ENCODE measurements at regions not wholly inside any gene's neighbourhood (a gene's known extent, or its start where the extent isn't known, plus 50 kb on each side); places are given as distances from the start of the nearest gene placed in this dataset.

- TF ChIP-seq, protein P1, sequence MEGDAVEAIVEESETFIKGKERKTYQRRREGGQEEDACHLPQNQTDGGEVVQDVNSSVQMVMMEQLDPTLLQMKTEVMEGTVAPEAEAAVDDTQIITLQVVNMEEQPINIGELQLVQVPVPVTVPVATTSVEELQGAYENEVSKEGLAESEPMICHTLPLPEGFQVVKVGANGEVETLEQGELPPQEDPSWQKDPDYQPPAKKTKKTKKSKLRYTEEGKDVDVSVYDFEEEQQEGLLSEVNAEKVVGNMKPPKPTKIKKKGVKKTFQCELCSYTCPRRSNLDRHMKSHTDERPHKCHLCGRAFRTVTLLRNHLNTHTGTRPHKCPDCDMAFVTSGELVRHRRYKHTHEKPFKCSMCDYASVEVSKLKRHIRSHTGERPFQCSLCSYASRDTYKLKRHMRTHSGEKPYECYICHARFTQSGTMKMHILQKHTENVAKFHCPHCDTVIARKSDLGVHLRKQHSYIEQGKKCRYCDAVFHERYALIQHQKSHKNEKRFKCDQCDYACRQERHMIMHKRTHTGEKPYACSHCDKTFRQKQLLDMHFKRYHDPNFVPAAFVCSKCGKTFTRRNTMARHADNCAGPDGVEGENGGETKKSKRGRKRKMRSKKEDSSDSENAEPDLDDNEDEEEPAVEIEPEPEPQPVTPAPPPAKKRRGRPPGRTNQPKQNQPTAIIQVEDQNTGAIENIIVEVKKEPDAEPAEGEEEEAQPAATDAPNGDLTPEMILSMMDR (IDR thresholded peaks at IDR 0.05; ENCODE audit: low read depth, low read length): no peak
- no peak overlapping the region for H3K27ac ChIP-seq (ENCODE audit: low read depth, low read length)
- no peaks in the 10 kb centered on the region for H3K27me3 ChIP-seq (ENCODE audit: control insufficient read depth, insufficient read depth, low read length)
- DNase-seq (ENCODE audit: low read depth, low spot score): no peak
- H3K4me3 ChIP-seq (ENCODE audit: low read depth, low read length): no peak overlapping the region
- no peaks in the 10 kb centered on the region for H3K9me3 ChIP-seq (ENCODE audit: control insufficient read depth, insufficient read depth, low read length)
- ChIA-PET CTCF (interaction anchor here (1.4 kb wide), 1 partner anchor 211 kb away, joined by 8 read pairs; no protein-coding TSS in a partner anchor), POLR2A (interaction anchor here (1.1 kb wide), 1 partner anchor 60 kb away, joined by 3 read pairs; the partner anchor contains the start of gene TANC1)
Observed at GRCh38 chr2:158907926-158908456, 60.4 kb upstream of the TANC1 start.

DNA sequence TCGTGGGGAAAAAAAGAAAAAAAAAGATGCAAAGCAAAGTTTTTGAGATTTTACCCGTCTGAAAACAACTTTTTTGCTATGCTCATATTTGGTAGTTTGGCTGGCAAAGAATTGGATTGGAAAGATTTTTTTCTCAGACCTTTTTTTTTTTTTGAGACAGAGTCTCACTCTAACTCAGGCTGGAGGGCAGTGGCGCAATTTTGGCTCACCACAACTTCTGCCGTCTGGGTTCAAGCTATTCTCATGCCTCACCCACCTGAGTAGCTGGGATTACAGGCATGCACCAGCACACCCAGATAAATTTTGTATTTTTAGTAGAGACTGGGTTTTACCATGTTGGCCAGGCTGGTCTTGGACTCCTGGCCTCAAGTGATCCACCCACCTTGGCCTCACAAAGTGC lies 56.3 kb upstream of the TANC1 start:
- ChIA-PET POLR2A (no interaction called here), CTCF (interaction anchor here (1.5 kb wide), 1 partner anchor 207 kb away, joined by 4 read pairs; no protein-coding TSS in a partner anchor)
- TF ChIP-seq, protein P1 (IDR thresholded peaks at IDR 0.05; ENCODE audit: low read depth, low read length): no peak
- Histone ChIP-seq H3K27ac (ENCODE audit: low read depth, low read length) (no peak overlapping the region), H3K27me3 (ENCODE audit: control insufficient read depth, insufficient read depth, low read length) (no peaks in the 10 kb centered on the region), H3K9me3 (ENCODE audit: control insufficient read depth, insufficient read depth, low read length) (no peaks in the 10 kb centered on the region), H3K4me3 (ENCODE audit: low read depth, low read length) (no peak overlapping the region)
- no peak for DNase-seq (ENCODE audit: low read depth, low spot score)

GRCh38 chr2:158912765-158913164 lies 55.7 kb upstream of the TANC1 start:
- Histone ChIP-seq H3K4me3 (ENCODE audit: low read depth, low read length) (no peak overlapping the region), H3K27ac (ENCODE audit: low read depth, low read length) (no peak overlapping the region), H3K27me3 (ENCODE audit: control insufficient read depth, insufficient read depth, low read length) (no peaks in the 10 kb centered on the region), H3K9me3 (ENCODE audit: control insufficient read depth, insufficient read depth, low read length) (no peaks in the 10 kb centered on the region)
- POLR2A ChIA-PET: no interaction called here
- CTCF ChIA-PET: interaction anchor here (0.5 to 1.5 kb wide), 2 partner anchors 11 to 206 kb away, joined by 3 to 4 read pairs; no protein-coding TSS in a partner anchor
- TF ChIP-seq, protein P1 (IDR thresholded peaks at IDR 0.05; ENCODE audit: low read depth, low read length): no peak
- DNase-seq (ENCODE audit: low read depth, low spot score): no peak

DNA sequence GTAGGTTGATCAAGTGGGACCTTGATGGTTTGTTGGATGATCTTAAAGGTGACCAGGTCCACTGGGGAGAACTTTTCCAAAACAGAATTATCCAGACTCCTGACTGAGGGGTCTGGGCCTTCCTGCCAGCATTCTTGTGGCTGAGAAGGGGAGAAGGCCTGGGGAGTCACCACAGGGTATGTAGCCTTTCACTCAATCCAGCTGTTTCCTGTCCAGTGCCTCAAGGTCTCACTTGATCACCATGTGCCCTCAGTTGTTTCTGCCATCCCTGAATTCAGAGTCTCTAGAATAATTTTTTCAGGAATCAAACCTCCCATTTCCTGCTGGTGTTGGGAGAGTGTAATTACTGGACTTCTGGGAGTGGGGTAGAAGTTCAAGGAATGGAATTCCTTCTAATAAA lies 54.4 kb upstream of the TANC1 start:
- no peak overlapping the region for H3K4me3 ChIP-seq (ENCODE audit: low read depth, low read length)
- no peak for DNase-seq (ENCODE audit: low read depth, low spot score)
- no peak overlapping the region for H3K27ac ChIP-seq (ENCODE audit: low read depth, low read length)
- H3K27me3 ChIP-seq (ENCODE audit: control insufficient read depth, insufficient read depth, low read length): no peaks in the 10 kb centered on the region
- POLR2A ChIA-PET: no interaction called here
- no peaks in the 10 kb centered on the region for H3K9me3 ChIP-seq (ENCODE audit: control insufficient read depth, insufficient read depth, low read length)
- CTCF ChIA-PET: no interaction called here
- TF ChIP-seq, protein P1 (IDR thresholded peaks at IDR 0.05; ENCODE audit: low read depth, low read length): no peak

GRCh38 chr2:158914731-158915130 lies 53.7 kb upstream of the TANC1 start:
- Histone ChIP-seq H3K27me3 (ENCODE audit: control insufficient read depth, insufficient read depth, low read length) (no peaks in the 10 kb centered on the region), H3K27ac (ENCODE audit: low read depth, low read length) (no peak overlapping the region), H3K9me3 (ENCODE audit: control insufficient read depth, insufficient read depth, low read length) (no peaks in the 10 kb centered on the region), H3K4me3 (ENCODE audit: low read depth, low read length) (no peak overlapping the region)
- TF ChIP-seq, protein P1 (IDR thresholded peaks at IDR 0.05; ENCODE audit: low read depth, low read length): no peak
- DNase-seq (ENCODE audit: low read depth, low spot score): no peak
- CTCF ChIA-PET: interaction anchor here (1.5 kb wide), 1 partner anchor 204 kb away, joined by 5 read pairs; no protein-coding TSS in a partner anchor
- POLR2A ChIA-PET: no interaction called here
